ENCODE measurements at regions not wholly inside any gene's neighbourhood (a gene's known extent, or its start where the extent isn't known, plus 50 kb on each side); places are given as distances from the start of the nearest gene placed in this dataset.
"Not testable (repeated sequence)": the region's sequence is repeated elsewhere in the genome, so short reads cannot be mapped to it uniquely, and the experiment has no call there.

- no peak overlapping the region for H3K4me2 ChIP-seq (ENCODE audit: low read length)
- H3K36me3 ChIP-seq (ENCODE audit: insufficient read depth, low read length) = no peaks in the 10 kb centered on the region
- H3K9me3 ChIP-seq (ENCODE audit: low read length) = no peaks in the 10 kb centered on the region
Measured at GRCh38 chr3:168950622-168951021, 712.9 kb downstream of the MECOM start.

GRCh38 chr3:168939651-168940238 lies 723.8 kb downstream of the MECOM start:
- Histone ChIP-seq H3K9me3 (ENCODE audit: low read length) (no peaks in the 10 kb centered on the region), H3K9ac (ENCODE audit: low read length) (no peak overlapping the region), H3K4me2 (ENCODE audit: low read length) (no peak overlapping the region), H3K79me2 (replicated peaks; ENCODE audit: insufficient read depth, low read length) (no peaks in the 10 kb centered on the region), H3K9me2 (ENCODE audit: insufficient read depth, low read length) (no peaks in the 10 kb centered on the region), H3F3A (ENCODE audit: insufficient read depth, low read length, poor library complexity, severe bottlenecking) (no peaks in the 10 kb centered on the region), H3K27ac (ENCODE audit: low read length) (no peak overlapping the region), H3K36me3 (ENCODE audit: insufficient read depth, low read length) (no peaks in the 10 kb centered on the region), H3K4me3 (ENCODE audit: low read length) (no peak overlapping the region), H4K20me1 (ENCODE audit: insufficient read depth) (no peaks in the 10 kb centered on the region), H2AFZ (ENCODE audit: low read depth, low read length) (no peak overlapping the region), H3K27me3 (ENCODE audit: insufficient read depth, low read depth, low read length) (no peaks in the 10 kb centered on the region)
- TF ChIP-seq MXI1 (conservative IDR thresholded peaks at IDR 0.05; ENCODE audit: poor library complexity, severe bottlenecking) (no peak), SMC3 (conservative IDR thresholded peaks at IDR 0.05; ENCODE audit: poor library complexity) (no peak), POLR2AphosphoS5 (IDR thresholded peaks at IDR 0.05) (no peak), RAD21 (conservative IDR thresholded peaks at IDR 0.05) (no peak), TAF1 (IDR thresholded peaks at IDR 0.05; ENCODE audit: low read depth) (no peak)
- TF ChIP-seq, protein P1, sequence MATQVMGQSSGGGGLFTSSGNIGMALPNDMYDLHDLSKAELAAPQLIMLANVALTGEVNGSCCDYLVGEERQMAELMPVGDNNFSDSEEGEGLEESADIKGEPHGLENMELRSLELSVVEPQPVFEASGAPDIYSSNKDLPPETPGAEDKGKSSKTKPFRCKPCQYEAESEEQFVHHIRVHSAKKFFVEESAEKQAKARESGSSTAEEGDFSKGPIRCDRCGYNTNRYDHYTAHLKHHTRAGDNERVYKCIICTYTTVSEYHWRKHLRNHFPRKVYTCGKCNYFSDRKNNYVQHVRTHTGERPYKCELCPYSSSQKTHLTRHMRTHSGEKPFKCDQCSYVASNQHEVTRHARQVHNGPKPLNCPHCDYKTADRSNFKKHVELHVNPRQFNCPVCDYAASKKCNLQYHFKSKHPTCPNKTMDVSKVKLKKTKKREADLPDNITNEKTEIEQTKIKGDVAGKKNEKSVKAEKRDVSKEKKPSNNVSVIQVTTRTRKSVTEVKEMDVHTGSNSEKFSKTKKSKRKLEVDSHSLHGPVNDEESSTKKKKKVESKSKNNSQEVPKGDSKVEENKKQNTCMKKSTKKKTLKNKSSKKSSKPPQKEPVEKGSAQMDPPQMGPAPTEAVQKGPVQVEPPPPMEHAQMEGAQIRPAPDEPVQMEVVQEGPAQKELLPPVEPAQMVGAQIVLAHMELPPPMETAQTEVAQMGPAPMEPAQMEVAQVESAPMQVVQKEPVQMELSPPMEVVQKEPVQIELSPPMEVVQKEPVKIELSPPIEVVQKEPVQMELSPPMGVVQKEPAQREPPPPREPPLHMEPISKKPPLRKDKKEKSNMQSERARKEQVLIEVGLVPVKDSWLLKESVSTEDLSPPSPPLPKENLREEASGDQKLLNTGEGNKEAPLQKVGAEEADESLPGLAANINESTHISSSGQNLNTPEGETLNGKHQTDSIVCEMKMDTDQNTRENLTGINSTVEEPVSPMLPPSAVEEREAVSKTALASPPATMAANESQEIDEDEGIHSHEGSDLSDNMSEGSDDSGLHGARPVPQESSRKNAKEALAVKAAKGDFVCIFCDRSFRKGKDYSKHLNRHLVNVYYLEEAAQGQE (IDR thresholded peaks at IDR 0.05; ENCODE audit: borderline replicate concordance) = no peak
- TF ChIP-seq, protein P2, sequence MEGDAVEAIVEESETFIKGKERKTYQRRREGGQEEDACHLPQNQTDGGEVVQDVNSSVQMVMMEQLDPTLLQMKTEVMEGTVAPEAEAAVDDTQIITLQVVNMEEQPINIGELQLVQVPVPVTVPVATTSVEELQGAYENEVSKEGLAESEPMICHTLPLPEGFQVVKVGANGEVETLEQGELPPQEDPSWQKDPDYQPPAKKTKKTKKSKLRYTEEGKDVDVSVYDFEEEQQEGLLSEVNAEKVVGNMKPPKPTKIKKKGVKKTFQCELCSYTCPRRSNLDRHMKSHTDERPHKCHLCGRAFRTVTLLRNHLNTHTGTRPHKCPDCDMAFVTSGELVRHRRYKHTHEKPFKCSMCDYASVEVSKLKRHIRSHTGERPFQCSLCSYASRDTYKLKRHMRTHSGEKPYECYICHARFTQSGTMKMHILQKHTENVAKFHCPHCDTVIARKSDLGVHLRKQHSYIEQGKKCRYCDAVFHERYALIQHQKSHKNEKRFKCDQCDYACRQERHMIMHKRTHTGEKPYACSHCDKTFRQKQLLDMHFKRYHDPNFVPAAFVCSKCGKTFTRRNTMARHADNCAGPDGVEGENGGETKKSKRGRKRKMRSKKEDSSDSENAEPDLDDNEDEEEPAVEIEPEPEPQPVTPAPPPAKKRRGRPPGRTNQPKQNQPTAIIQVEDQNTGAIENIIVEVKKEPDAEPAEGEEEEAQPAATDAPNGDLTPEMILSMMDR (IDR thresholded peaks at IDR 0.05; ENCODE audit: poor library complexity, severe bottlenecking) = no peak

More at GRCh38 chr3:168950622-168951021, 712.9 kb downstream of the MECOM start:
- Histone ChIP-seq H3K9me2 (ENCODE audit: insufficient read depth, low read length) (no peaks in the 10 kb centered on the region), H3K79me2 (replicated peaks; ENCODE audit: insufficient read depth, low read length) (no peaks in the 10 kb centered on the region), H3K9ac (ENCODE audit: low read length) (no peak overlapping the region), H3K27me3 (ENCODE audit: insufficient read depth, low read depth, low read length) (no peaks in the 10 kb centered on the region), H3K4me3 (ENCODE audit: low read length) (no peak overlapping the region), H3K27ac (ENCODE audit: low read length) (no peak overlapping the region), H2AFZ (ENCODE audit: low read depth, low read length) (no peak overlapping the region), H3F3A (ENCODE audit: insufficient read depth, low read length, poor library complexity, severe bottlenecking) (no peaks in the 10 kb centered on the region), H4K20me1 (ENCODE audit: insufficient read depth) (no peaks in the 10 kb centered on the region)
- TF ChIP-seq EP300 (conservative IDR thresholded peaks at IDR 0.05; ENCODE audit: poor library complexity, severe bottlenecking) (peak; percentile 35), POLR2AphosphoS5 (IDR thresholded peaks at IDR 0.05) (no peak)

- Histone ChIP-seq H3K27ac (ENCODE audit: low read length) (no peak overlapping the region), H3K9me2 (ENCODE audit: insufficient read depth, low read length) (no peaks in the 10 kb centered on the region), H3K79me2 (replicated peaks; ENCODE audit: insufficient read depth, low read length) (no peaks in the 10 kb centered on the region), H3K4me2 (ENCODE audit: low read length) (no peak overlapping the region), H3K27me3 (ENCODE audit: insufficient read depth, low read depth, low read length) (no peaks in the 10 kb centered on the region), H3F3A (ENCODE audit: insufficient read depth, low read length, poor library complexity, severe bottlenecking) (no peaks in the 10 kb centered on the region), H3K9ac (ENCODE audit: low read length) (no peak overlapping the region), H4K20me1 (ENCODE audit: insufficient read depth) (no peaks in the 10 kb centered on the region), H2AFZ (ENCODE audit: low read depth, low read length) (no peak overlapping the region), H3K4me3 (ENCODE audit: low read length) (no peak overlapping the region), H3K9me3 (ENCODE audit: low read length) (no peaks in the 10 kb centered on the region), H3K36me3 (ENCODE audit: insufficient read depth, low read length) (no peaks in the 10 kb centered on the region)
- TF ChIP-seq TAF1 (IDR thresholded peaks at IDR 0.05; ENCODE audit: low read depth) (no peak), EZH2 (IDR thresholded peaks at IDR 0.05; ENCODE audit: borderline replicate concordance, insufficient read depth, low read length, poor library complexity, severe bottlenecking) (no peak)
- TF ChIP-seq, protein P2 (IDR thresholded peaks at IDR 0.05; ENCODE audit: poor library complexity, severe bottlenecking) = no peak
Measured at GRCh38 chr3:168933614-168934013, 729.9 kb downstream of the MECOM start.

- H3K36me3 ChIP-seq (ENCODE audit: insufficient read depth, low read length); H3K27ac ChIP-seq (ENCODE audit: low read length); H3K9ac ChIP-seq (ENCODE audit: low read length); H3K4me2 ChIP-seq (ENCODE audit: low read length); H3K27me3 ChIP-seq (ENCODE audit: insufficient read depth, low read depth, low read length); H3F3A ChIP-seq (ENCODE audit: insufficient read depth, low read length, poor library complexity, severe bottlenecking); H3K4me3 ChIP-seq (ENCODE audit: low read length); H3K9me3 ChIP-seq (ENCODE audit: low read length); H4K20me1 ChIP-seq (ENCODE audit: insufficient read depth); H3K79me2 ChIP-seq (replicated peaks; ENCODE audit: insufficient read depth, low read length); H3K9me2 ChIP-seq (ENCODE audit: insufficient read depth, low read length); H2AFZ ChIP-seq (ENCODE audit: low read depth, low read length): not testable (repeated sequence)
Measured at GRCh38 chr3:168929997-168930396, 733.5 kb downstream of the MECOM start.
